IPS DF 4.7 (cell line): ENCODE measurements at regions not wholly inside any gene's neighbourhood (a gene's known extent, or its start where the extent isn't known, plus 50 kb on each side); places are given as distances from the start of the nearest gene placed in this dataset.
A peak's percentile ranks its signal among the peaks of the same experiment; 100 is the strongest.
"Not testable (repeated sequence)": the region's sequence is repeated elsewhere in the genome, so short reads cannot be mapped to it uniquely, and the experiment has no call there.

Experiments
- DNase-seq: peaks from one replicate; pipeline ENCODE4 v3.0.0-alpha.2; 2013; ENCODE audit warnings: low spot score; ENCODE audit errors: extremely low read depth

DNA sequence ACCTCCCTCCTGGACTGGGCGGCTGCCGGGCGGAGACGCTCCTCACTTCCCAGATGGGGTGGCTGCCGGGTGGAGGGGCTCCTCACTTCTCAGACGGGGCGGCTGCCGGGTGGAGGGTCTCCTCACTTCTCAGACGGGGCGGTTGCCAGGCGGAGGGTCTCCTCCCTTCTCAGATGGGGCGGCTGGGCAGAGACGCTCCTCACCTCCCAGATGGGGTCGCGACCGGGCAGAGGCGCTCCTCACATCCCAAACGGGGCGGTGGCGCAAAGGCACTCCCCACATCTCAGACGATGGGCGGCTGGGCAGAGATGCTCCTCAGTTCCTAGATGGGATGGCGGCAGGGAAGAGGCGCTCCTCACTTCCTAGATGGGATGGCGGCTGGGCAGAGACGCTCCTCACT is 305.5 kb downstream of the SLITRK5 start:
- not testable (repeated sequence) for DNase-seq

DNA sequence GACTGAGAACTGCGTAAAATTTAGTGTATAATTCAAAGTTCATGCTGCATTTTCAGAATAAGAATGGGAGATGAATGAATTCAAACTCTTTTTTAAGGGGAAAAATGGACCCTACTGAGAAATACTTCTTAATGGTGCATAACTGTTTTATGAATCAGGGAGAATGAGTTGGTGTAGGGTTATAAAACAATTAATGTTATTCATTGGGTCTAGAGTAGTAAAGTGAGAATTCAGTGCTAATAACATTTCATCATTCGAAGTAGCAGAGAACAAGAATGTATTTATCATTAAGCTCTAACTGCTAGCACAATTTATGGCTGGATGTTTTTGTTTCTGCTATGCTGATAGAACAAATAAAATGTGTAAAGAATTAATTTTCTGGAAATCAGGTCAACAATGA is 310.2 kb downstream of the SLITRK5 start:
- no peak for DNase-seq

DNA sequence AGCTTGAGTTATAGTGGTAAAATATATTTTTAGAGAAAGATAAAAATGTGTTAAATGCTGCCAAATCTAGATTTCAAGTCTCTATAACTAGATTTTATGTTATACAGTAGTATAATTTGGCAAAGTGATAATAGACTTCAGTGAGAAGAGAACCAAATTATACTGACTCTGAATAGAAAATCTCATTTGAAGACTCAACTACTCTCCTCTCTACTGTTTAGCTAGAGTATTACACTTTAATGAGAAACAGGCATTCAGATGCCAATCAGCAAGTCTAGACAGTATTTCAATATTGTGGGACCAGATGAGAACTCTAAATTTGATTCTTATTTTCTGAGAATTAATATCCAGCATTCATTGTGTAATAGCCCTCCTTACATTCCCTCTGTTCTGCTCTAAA is 311.2 kb downstream of the SLITRK5 start:
- no peak for DNase-seq

DNA sequence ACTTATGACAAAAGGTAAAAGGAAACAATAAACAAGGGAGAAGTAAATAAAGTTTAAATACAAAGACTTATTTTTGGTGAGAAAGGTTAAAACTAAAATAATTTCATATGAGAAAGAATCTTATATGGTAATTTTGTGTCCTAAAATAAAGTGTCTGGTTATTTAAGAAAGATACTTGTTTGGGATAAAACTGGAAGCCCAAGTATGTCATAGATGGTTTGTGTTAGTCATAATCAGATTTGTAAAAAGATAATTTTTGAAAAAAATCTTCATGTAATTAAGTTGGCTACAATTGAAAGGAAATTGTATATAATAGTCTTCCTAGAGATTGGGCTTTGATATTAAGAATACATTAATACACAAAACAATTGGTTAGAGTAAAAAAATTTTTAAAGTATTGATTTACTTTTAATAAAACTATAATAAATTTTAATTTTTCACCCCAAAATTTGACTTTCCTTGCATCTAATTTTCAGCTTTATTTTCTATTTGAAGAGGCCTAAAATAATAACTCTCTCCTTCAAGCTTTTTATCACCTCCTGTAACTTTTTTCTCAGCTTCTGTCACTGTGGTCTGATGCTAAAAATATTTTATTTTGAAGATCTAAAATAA is 315.6 kb downstream of the SLITRK5 start:
- DNase-seq: no peak

DNA sequence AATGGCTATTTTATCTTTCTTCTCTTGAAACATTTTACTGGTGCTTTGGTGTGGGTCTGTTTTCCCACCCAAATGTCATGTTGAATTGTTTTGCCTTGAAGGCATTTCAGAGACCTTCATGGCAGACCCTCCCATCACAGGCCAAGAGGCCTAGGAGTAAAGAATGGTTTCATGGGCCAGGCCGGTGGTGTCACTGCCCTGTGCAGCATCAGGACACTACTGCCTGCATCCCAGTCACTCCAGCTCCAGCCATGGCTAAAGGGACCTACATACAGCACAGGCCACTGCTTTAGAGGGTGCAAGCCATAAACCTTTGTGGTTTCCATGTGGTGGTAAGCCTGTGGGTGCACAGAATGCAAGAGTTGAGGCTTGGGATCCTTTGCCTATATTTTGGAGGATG is 326.9 kb downstream of the SLITRK5 start:
- no peak for DNase-seq

DNA sequence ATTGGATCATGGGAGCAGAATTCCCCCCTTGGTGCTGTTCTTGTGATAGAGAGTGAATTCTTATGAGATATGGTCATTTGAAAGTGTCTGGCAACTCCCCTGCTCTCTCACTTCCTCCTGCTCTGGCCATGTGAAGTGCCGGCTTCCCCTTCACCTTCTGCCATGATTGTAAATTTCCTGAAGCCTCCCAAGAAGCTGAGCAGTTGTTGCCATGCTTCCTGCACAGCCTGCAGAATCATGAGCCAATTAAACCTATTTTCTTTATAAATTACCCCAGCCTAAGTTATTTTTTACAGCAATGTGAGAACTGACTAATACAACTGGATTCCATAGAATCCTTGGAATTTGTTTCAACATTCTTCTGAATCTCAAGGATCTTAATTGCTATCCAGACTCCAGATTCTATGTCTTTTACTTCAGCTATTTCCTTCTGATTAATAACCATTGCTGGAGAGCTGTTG is 328.1 kb downstream of the SLITRK5 start:
- no peak for DNase-seq

DNA sequence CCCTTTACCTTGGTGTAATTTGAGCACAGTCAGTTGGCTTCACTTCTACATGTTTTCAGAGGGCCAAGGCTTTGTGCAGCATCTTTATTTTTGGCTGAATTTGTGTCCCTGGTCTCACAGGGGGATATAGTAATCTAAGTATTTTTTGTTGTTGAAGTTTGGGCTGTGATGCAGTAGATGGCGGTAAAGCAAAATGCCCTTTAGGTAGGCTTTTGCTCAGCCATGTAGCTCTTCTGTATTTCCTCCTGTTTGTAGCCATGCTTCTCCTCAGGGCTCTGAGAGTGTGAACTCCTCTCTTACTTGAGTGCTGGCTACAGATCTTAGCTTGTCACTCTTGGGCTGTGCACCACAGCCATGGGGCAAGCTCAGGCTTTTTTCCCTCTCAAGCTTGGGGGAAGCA is 328.6 kb downstream of the SLITRK5 start:
- peak; percentile 16 for DNase-seq

DNA sequence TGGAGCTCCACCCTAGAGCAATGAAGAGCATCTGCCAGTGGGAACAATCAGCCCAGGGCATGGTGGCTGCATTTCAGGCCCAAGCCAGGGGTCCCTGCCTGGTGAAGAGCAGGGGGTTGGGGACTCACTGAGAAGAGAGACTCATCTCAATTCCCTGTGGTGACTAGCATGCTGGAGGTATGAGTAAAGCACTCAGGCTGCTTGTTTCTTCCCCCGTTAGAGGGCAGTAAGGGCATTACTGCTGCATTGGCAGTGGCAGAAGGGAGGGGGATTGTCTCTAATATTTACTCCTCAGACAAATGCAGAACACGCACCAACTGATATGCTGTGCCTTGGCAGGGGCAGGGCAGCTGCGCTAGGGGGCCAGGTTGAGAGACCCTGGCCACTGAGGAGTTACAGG is 329.1 kb downstream of the SLITRK5 start:
- no peak for DNase-seq

DNA sequence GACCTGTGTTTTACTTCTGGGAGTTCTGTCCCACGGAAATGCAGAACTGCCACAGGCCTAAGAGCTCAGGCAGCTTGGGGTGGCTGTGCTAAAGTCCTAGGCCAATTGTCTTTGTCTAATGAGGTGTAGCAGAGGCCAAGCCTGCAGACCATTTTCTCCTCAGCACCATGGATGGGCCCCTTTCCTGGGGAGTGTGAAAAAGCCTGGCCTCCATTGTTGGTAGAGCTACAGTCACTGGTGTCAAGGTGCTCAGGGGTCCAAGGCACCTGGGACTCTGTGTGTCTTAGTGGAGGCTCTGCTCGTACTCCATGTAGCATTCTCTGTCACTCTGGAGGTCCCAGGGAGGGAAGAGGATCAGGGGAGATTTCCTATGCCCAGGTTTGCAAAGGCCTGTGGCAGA is 329.6 kb downstream of the SLITRK5 start:
- DNase-seq: no peak

DNA sequence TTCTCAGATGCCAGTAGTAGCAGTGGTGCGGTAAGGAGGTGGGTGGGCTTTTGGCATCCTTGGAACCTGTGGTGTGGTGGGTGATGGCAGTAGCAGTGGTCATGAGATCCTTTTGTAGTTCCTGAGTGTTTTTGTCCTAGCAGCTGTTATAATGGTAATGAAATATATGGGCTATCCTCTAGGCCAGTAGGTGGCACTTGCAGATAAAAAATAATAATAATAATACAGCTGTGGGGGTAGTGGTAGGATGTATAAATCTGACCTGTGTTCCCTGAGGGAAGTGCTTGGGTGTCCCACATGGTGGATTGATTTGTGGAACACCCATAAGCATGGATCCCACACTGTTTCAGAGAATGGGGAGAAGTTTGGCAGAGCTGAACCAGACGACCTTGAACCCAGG is 334.0 kb downstream of the SLITRK5 start:
- DNase-seq: no peak

DNA sequence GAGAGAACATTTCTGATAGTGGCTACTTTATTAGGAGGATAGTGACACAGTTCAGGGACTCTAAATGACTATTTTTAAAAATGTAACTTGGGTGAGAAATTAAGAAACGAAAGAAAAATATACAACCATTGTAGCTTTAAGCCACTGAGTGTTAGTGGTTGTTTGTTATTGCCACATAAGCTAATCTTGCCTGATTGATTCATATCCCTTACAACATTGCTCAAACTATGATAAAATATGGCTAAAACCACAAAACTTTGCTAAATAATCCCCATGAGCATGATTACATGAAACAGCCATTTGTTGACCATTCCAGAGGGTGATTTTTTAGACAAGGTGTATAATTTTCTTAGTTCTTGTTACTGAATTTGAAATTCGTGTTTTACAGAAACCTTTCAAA is 343.4 kb downstream of the SLITRK5 start:
- no peak for DNase-seq

DNA sequence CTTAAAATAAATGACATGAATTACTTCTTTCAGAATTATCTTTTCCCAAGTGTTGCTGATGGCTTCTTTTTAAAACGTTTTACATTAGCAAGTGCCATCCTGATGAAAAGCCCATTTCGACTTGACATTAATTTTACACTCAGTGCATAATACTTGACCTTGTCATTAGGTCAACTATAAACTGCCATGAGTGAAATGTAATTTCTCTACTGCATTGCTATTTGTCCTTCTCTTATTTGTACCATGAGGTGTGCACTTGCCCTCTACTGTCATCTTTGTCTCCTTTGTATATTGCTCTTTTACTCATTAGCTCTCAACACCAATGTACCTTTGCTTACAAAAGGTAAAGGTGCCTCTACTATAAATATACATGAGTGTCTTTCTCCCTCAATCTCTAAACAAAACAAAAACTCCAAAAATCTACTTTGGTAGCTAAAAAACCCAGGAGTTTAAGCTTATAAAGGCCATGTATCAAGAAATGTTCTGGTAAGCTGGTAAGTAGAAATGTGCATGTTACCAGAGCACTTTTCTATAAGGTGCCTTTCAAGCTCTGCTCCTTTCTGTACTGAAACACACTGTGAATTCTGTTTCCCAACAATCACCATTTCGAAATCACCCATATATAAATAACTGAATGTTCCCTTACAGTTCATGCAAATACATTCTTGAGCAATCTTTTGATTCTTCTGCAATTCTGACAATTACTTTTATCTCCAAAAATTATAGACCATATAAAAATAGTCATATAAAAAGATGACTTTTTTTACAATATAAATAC is 351.4 kb downstream of the SLITRK5 start:
- no peak for DNase-seq

DNA sequence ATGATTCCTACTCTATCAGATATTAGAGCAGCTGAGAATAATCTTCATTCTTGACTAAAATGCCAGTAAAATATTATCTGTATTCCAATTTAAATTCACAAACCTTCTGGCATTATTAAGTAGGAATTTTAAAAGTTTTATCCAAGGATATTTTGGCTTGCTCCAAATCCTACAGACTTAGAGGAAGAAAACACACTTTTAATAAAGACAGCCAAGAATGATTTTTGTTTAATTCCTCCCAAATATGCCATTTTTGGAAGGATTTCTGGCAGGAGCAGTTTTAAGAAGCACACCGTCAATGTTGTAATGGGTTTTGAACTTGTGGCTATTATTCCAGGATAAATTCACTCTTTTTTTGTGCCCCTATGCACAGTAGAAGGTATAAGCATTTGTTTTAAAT is 355.1 kb downstream of the SLITRK5 start:
- no peak for DNase-seq

DNA sequence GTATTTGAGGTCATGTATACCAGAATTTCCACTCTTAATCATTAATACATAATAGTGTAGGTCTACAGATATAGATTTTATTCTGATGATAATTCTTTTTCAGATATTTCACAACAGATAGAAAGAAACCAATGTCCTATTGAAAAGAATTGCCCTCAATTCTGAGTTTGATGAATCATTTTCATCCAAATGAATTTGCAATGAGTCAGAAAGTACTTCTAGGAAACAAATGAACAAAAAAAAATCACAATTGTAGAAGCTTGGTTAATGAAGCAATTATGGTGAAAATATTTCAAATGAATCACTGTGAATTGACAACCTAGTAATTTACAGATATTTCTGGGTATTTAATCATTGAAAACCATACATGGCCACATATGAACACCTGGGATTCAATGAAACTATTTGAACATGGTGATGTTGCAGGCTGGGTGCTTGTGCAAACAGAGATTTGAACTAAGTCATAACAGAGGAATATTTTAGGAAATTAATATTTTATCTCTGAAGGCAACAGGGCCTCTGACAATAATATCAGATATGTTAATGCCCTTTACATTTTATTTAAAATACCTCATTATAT is 360.9 kb downstream of the SLITRK5 start:
- DNase-seq: no peak

DNA sequence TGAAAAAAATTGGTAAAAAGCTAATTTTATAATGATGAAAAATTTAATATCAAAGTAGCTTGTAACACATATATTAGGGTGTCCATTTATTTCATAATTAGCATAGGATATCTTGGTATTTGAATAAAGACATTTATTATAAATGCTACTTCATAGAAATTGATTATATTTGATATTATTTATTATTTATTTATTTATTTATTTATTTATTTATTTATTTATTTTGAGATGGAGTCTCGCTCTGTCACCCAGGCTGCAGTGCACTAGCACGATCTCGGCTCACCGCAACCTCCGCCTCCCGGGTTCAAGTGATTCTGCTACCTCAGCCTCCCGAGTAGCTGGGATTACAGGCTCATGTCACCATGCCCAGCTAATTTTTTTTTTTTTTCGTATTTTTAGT is 365.0 kb downstream of the SLITRK5 start:
- DNase-seq: not testable (repeated sequence)

DNA sequence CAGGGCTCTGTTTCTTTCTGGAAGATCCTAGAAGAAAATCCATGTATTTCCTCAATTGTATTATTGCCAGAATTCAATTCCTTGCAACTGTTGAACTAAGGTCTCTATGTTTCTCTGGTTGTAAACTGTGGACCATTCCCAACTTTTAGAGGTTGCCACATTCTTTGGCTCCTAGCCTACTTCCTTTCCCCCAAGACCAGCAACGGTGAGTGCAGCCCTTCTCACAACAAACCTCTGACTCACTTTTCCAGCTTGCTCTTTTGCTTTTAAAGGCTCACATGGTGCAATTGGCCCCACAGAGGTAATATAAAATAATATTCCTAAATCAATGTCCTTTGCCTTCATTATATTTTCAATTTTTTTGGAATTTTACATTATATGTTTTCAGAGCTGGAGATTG is 371.3 kb downstream of the SLITRK5 start:
- no peak for DNase-seq

DNA sequence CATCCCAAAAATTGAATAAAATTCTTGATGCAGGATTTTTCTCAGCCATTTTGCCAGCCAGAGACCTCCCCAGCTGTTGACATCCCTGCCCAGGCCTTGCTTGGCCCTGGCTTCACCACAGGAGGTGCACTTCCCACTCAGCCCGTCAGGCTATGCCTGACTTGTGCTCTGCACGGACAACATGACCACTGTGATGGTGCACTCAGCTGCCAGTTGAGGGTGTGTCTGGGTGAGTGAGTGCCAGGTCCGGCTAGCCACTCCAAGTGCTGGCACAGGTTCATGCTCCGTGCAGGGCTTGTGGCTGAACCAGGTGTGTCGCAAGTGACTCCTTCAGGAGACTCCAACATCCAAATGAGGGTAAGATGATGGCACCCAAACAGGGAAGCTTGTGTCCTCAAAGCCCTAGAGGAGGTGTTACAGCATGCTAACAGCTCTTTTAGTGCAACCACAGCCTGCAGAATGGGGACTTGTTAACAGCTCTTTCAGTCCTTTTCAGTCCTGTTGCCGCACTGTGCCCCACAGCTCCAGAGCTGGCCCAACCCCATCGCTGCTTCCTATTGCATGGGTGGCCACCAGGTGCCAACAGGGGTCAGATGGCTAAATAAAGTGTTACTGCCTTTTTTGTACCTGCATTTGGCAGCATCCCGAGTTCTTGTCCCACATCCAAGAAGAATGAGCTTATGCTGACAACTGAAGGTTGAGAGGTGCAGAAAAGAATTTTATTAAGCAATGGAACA is 380.7 kb downstream of the SLITRK5 start:
- DNase-seq: no peak

DNA sequence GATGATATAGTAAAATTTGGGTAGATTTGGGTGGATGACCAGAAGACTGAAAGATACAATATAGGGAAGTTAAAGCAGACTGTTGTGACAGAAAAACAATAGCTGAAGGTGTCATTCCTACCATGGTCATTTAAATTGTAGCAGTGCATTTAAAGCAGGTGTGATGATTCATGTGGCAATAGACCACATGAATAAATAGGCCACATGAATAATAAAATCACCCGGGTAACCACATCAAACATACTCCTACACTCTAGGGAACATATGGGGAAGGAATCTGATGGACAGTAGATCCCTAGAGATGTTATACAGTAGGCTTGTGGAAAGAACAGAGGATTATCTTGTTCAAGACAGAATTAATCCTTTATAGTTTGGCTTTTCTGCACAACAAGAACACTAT is 392.6 kb downstream of the SLITRK5 start:
- DNase-seq: no peak

DNA sequence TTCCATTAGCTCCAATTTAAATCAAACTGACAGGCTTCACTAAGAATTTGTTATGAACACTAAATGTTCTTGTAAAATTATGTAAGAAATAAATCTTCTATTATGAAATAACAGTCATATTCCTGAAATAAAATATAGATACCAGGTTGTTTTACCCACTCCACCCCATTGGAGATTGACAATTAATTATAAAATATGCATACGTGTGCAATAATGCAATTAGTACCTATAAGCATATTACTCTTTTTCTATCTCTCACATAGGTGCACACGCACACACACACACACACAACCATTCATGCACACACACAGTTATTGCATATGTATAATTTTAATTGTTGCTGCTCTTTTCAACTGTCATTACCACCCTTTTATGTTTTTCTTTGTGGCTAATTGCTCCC is 395.7 kb downstream of the SLITRK5 start:
- no peak for DNase-seq

DNA sequence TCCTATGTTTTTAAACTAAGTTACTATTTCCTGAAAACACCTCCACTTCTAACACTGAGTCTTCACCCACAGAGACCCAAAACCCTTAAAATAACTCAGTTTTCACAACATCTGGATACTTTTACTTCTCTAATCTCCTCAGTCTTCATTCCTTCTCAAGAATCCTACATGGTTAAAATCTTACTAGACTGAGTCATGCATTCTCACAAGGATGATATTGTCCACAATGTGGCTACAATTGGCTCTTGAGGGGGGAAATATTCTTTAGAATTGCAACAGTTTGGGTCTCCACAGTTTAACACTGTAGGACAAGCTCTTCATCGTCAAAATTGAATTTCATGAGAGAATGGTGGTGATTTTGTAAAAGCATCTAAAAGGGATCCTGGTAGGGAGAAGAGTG is 397.1 kb downstream of the SLITRK5 start:
- no peak for DNase-seq

DNA sequence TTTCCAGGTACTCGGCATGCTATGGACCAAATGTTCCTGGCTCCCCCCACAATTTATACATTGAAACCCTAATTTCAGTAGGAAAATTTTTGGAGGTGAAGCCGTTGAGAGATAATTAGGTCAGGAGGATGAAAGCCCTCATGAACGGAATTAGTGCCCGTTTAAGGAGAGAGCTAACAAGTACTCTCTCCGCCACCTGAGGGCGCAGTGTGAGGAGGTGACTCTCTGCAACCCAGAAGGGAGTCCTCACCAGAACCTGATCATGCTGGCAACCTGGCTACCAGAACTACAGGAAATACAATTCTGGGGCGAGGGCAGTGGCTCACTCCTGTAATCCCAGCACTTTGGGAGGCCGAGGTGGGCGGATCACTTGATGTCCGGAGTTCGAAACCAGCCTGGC is 397.8 kb downstream of the SLITRK5 start:
- DNase-seq: peak; percentile 44

DNA sequence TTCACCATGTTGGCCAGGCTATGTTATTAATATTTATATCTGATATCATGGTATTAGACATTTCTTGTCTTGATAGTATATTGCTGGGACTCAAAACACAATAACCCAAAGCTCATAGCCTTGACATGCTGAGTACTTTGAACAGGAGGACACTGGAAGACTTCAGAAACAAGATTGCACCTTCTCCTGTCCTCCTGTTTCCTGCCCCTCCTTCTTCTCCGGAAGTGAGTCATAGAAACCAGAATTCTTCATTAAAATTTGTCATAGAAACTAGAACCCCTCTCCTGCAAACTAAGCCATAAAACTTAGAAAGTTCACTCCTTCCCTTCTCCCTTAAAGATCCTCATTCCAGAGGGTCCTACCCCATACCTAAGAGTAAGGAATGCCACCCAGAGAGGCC is 400.2 kb downstream of the SLITRK5 start:
- no peak for DNase-seq
